Natural killer cell (primary cell): ENCODE measurements at regions not wholly inside any gene's neighbourhood (a gene's known extent, or its start where the extent isn't known, plus 50 kb on each side); places are given as distances from the start of the nearest gene placed in this dataset.

Experiments
- ATAC-seq, 3 donors: fragments of 150-1000 bp in 2 of 3; fragments of 200-7000 bp in 1 of 3; cut with Tn5 transposase; 1 replicate in 1 of 3; 2 replicates in 2 of 3; pipeline ENCODE4 v1.10.0; 2021; ENCODE audit warnings: mild to moderate bottlenecking in 2 of 3, moderate library complexity in 2 of 3
- DNase-seq, 2 donors: peaks; one replicate each; pipeline versions ENCODE4 v3.0.0 to v3.0.0-alpha.2; 2013 to 2021; ENCODE audit warnings: mixed read lengths in 1 of 2
- H3K27ac ChIP-seq: one replicate; pipeline ENCODE4 v1.5.1; 2013; ENCODE audit warnings: mild to moderate bottlenecking, low read length
- H3K27me3 ChIP-seq: one replicate; pipeline ENCODE4 v1.6.1; 2013; ENCODE audit warnings: low read length; ENCODE audit not compliant: control insufficient read depth, insufficient read depth
- H3K36me3 ChIP-seq: one replicate; pipeline ENCODE4 v1.6.1; 2013; ENCODE audit warnings: low read length; ENCODE audit not compliant: control insufficient read depth, insufficient read depth
- H3K4me1 ChIP-seq: one replicate; pipeline ENCODE4 v1.6.1; 2013; ENCODE audit warnings: low read length; ENCODE audit not compliant: control insufficient read depth, insufficient read depth
- H3K4me3 ChIP-seq: one replicate; pipeline ENCODE4 v1.5.1; 2013; ENCODE audit warnings: low read length
- H3K9me3 ChIP-seq: one replicate; pipeline ENCODE4 v1.6.1; 2013; ENCODE audit warnings: low read length; ENCODE audit not compliant: control insufficient read depth, insufficient read depth
- H3K27ac Mint-ChIP-seq, 2 donors: one replicate each; pipeline ENCODE4 v1.8.0; 2022; ENCODE audit warnings: mild to moderate bottlenecking in 2 of 2, mixed read lengths in 2 of 2, moderate library complexity in 1 of 2
- H3K27me3 Mint-ChIP-seq, 2 donors: one replicate each; pipeline ENCODE4 v1.8.0; 2022; ENCODE audit warnings: low read depth in 2 of 2, mixed read lengths in 2 of 2
- H3K36me3 Mint-ChIP-seq: one replicate; pipeline ENCODE4 v1.8.0; 2022; ENCODE audit warnings: mixed read lengths
- H3K4me1 Mint-ChIP-seq, 2 donors: one replicate each; pipeline ENCODE4 v1.8.0; 2022; ENCODE audit warnings: mixed read lengths in 2 of 2
- H3K4me3 Mint-ChIP-seq: one replicate; pipeline ENCODE4 v1.8.0; 2022; ENCODE audit warnings: mild to moderate bottlenecking, moderate library complexity, mixed read lengths
- H3K9me3 Mint-ChIP-seq, 2 donors: one replicate each; pipeline ENCODE4 v1.8.0; 2022; ENCODE audit warnings: mixed read lengths in 2 of 2
- WGBS: methylation state at CpG from one replicate; pipeline ENCODE4 v1.1.7; 2013; ENCODE audit warnings: missing lambda C conversion rate; ENCODE audit not compliant: insufficient coverage; 5-methylcytosine and 5-hydroxymethylcytosine counted together
- intact Hi-C: fragments of 100-400 bp; cut with micrococcal nuclease; formaldehyde crosslinking; loops from one replicate; pipeline ENCODE4 v1.14.2; 2022
- TF ChIP-seq, protein P1 (sequence below): fragments of 200-600 bp; IDR thresholded peaks from one replicate; pipeline ENCODE4 v1.8.0; 2022; ENCODE audit warnings: antibody characterized with exemption

- no peaks in the 10 kb centered on the region for H3K4me1 ChIP-seq
These were observed 103.8 kb downstream of the UNCX start for GRCh38 chr7:1336509-1336908.

DNA sequence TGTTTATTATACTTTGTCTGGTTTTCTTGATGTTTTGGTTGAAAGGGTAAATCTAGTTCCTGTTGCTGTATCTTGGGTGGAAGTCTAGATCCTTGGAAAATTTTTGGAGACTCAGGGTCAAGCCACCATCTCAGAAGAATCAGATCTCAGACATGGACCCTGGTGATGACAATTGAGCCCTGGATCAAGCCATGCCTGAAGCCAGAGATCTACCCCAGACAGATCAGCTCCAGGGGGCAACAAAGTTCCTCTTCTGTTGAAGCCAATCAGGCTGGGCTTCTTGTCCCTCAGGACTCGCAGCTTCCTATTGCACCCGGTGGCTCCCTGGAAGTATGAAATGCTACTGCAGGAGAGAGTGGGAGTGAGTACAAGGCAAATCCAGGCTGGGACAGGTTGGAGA is 106.9 kb downstream of the UNCX start:
- Mint-ChIP-seq H3K9me3 (peaks cover 6 to 11% of the 10 kb centered on the region in 2 donors), H3K4me3 (no peak overlapping the region)
- H3K27me3 ChIP-seq: no peaks in the 10 kb centered on the region

More at GRCh38 chr7:1336509-1336908, 103.8 kb downstream of the UNCX start:
- ATAC-seq: no peak
- Histone ChIP-seq H3K4me3 (no peak overlapping the region), H3K36me3 (no peaks in the 10 kb centered on the region), H3K27me3 (no peaks in the 10 kb centered on the region), H3K27ac (no peak overlapping the region), H3K9me3 (peaks cover 5% of the 10 kb centered on the region)
- Mint-ChIP-seq H3K4me3 (no peak overlapping the region), H3K9me3 (peaks cover 6 to 11% of the 10 kb centered on the region in 2 donors), H3K27me3 (peaks cover 21 to 27% of the 10 kb centered on the region in 2 donors), H3K27ac (no peak overlapping the region), H3K36me3 (peaks cover 19% of the 10 kb centered on the region), H3K4me1 (no peaks in the 10 kb centered on the region)
- TF ChIP-seq, protein P1, sequence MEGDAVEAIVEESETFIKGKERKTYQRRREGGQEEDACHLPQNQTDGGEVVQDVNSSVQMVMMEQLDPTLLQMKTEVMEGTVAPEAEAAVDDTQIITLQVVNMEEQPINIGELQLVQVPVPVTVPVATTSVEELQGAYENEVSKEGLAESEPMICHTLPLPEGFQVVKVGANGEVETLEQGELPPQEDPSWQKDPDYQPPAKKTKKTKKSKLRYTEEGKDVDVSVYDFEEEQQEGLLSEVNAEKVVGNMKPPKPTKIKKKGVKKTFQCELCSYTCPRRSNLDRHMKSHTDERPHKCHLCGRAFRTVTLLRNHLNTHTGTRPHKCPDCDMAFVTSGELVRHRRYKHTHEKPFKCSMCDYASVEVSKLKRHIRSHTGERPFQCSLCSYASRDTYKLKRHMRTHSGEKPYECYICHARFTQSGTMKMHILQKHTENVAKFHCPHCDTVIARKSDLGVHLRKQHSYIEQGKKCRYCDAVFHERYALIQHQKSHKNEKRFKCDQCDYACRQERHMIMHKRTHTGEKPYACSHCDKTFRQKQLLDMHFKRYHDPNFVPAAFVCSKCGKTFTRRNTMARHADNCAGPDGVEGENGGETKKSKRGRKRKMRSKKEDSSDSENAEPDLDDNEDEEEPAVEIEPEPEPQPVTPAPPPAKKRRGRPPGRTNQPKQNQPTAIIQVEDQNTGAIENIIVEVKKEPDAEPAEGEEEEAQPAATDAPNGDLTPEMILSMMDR: no peak
- intact Hi-C loops: no loop called here
- WGBS: 90% methylated on average over 2 of the region's 3 CpGs
- no peak for DNase-seq

GRCh38 chr7:1340031-1340430 is 107.4 kb downstream of the UNCX start:
- Histone ChIP-seq H3K4me3 (no peak overlapping the region), H3K9me3 (peaks cover 5% of the 10 kb centered on the region), H3K27me3 (no peaks in the 10 kb centered on the region), H3K27ac (no peak overlapping the region), H3K36me3 (no peaks in the 10 kb centered on the region), H3K4me1 (no peaks in the 10 kb centered on the region)
- Mint-ChIP-seq H3K4me1 (no peaks in the 10 kb centered on the region), H3K27me3 (peaks cover 16 to 27% of the 10 kb centered on the region in 2 donors), H3K4me3 (no peak overlapping the region), H3K9me3 (peaks cover 6 to 11% of the 10 kb centered on the region in 2 donors), H3K27ac (no peak overlapping the region), H3K36me3 (peaks cover 19% of the 10 kb centered on the region)
- no peak for DNase-seq
- ATAC-seq: no peak
- WGBS: 67% methylated on average over 3 of the region's 3 CpGs
- intact Hi-C loops: no loop called here
- TF ChIP-seq, protein P1: no peak

More for the DNA sequence above, 106.9 kb downstream of the UNCX start:
- H3K36me3 Mint-ChIP-seq: peaks cover 19% of the 10 kb centered on the region
- TF ChIP-seq, protein P1: no peak
- WGBS: 77% methylated on average over 2 of the region's 2 CpGs
- peaks cover 16 to 27% of the 10 kb centered on the region in 2 donors for H3K27me3 Mint-ChIP-seq
- DNase-seq: no peak
- no peak overlapping the region for H3K27ac Mint-ChIP-seq
- no peak overlapping the region for H3K4me3 ChIP-seq
- H3K9me3 ChIP-seq: peaks cover 5% of the 10 kb centered on the region
- no peaks in the 10 kb centered on the region for H3K36me3 ChIP-seq
- intact Hi-C loops: no loop called here
- H3K4me1 Mint-ChIP-seq: no peaks in the 10 kb centered on the region
- ATAC-seq: no peak
- no peaks in the 10 kb centered on the region for H3K4me1 ChIP-seq
- no peak overlapping the region for H3K27ac ChIP-seq
